ENCODE measurements at regions not wholly inside any gene's neighbourhood (a gene's known extent, or its start where the extent isn't known, plus 50 kb on each side); places are given as distances from the start of the nearest gene placed in this dataset.

DNA sequence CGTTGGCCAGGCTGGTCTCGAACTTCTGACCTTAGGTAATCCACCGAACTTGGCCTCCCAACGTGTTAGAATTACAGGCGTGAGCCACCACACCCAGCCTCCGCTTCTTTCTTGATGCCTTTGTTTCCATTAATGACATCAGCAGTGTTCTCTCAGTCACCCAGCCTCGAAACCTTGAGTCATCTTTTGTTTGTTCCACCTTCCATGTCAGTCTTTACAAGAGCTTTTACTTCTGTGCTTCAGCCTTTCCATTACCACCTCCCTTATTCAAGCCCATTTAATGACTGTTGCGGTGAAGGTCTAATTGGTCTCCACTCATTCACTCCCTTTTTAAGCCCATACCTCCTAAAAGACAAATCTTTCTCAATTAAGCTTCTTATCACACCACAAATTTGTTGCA, 146.6 kb upstream of the ADGRL2 start:
- H3K79me2 ChIP-seq (ENCODE audit: low read length): no peaks in the 10 kb centered on the region
- no peaks in the 10 kb centered on the region for H3K4me1 ChIP-seq (ENCODE audit: low read length)
- H3K4me3 ChIP-seq (ENCODE audit: low read length): no peak overlapping the region
- no peak overlapping the region for H2AFZ ChIP-seq (ENCODE audit: low read length)
- H3K27me3 ChIP-seq (replicated peaks; ENCODE audit: insufficient read depth, low read length): no peaks in the 10 kb centered on the region
- TF ChIP-seq EZH2 (optimal IDR thresholded peaks at IDR 0.05; ENCODE audit: low read depth, low read length) (no peak), EZH2phosphoT487 (IDR thresholded peaks at IDR 0.05; ENCODE audit: low read length) (no peak)
- TF ChIP-seq, protein P1, sequence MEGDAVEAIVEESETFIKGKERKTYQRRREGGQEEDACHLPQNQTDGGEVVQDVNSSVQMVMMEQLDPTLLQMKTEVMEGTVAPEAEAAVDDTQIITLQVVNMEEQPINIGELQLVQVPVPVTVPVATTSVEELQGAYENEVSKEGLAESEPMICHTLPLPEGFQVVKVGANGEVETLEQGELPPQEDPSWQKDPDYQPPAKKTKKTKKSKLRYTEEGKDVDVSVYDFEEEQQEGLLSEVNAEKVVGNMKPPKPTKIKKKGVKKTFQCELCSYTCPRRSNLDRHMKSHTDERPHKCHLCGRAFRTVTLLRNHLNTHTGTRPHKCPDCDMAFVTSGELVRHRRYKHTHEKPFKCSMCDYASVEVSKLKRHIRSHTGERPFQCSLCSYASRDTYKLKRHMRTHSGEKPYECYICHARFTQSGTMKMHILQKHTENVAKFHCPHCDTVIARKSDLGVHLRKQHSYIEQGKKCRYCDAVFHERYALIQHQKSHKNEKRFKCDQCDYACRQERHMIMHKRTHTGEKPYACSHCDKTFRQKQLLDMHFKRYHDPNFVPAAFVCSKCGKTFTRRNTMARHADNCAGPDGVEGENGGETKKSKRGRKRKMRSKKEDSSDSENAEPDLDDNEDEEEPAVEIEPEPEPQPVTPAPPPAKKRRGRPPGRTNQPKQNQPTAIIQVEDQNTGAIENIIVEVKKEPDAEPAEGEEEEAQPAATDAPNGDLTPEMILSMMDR (IDR thresholded peaks at IDR 0.05; ENCODE audit: low read length): no peak
- H3K9me2 ChIP-seq (replicated peaks; ENCODE audit: insufficient read depth, low read length): no peaks in the 10 kb centered on the region
- H3K36me3 ChIP-seq (replicated peaks; ENCODE audit: insufficient read depth, low read length): no peaks in the 10 kb centered on the region
- no peak for DNase-seq
- no peak overlapping the region for H3K9ac ChIP-seq (ENCODE audit: low read length)
- H3K4me2 ChIP-seq (ENCODE audit: low read depth, low read length): no peak overlapping the region
- no peaks in the 10 kb centered on the region for H3K9me3 ChIP-seq (replicated peaks; ENCODE audit: insufficient read depth, low read length)
- no peaks in the 10 kb centered on the region for H3F3A ChIP-seq (ENCODE audit: insufficient read depth, low read length)
- no peak overlapping the region for H3K27ac ChIP-seq (ENCODE audit: low read length)
- no peaks in the 10 kb centered on the region for H4K20me1 ChIP-seq (ENCODE audit: insufficient read depth, low read length)

DNA sequence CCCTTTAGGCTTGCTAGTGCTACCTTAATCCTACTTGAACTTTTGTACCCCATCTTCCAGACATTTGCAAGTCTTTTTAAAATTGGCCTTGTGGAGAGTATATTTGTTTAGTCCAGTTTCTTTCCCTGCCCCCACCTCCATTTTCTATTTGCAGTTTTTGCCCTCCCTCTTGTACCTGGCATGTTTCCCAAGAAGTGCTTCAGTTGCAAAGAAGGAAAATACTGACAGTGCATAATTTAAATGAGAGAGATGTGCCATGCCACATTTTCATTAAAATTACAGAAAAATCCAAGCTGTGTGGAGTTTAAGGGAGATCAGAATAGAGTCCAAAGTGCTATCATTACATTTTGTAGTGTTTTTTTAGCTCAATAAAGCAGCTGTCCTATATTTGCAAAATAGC, 150.0 kb upstream of the ADGRL2 start:
- no peaks in the 10 kb centered on the region for H3K9me3 ChIP-seq (replicated peaks; ENCODE audit: insufficient read depth, low read length)
- H3K9me2 ChIP-seq (replicated peaks; ENCODE audit: insufficient read depth, low read length): no peaks in the 10 kb centered on the region
- DNase-seq: no peak
- no peak overlapping the region for H2AFZ ChIP-seq (ENCODE audit: low read length)
- no peaks in the 10 kb centered on the region for H3F3A ChIP-seq (ENCODE audit: insufficient read depth, low read length)
- H3K27me3 ChIP-seq (replicated peaks; ENCODE audit: insufficient read depth, low read length): no peaks in the 10 kb centered on the region
- no peak overlapping the region for H3K4me3 ChIP-seq (ENCODE audit: low read length)
- no peak overlapping the region for H3K4me2 ChIP-seq (ENCODE audit: low read depth, low read length)
- no peaks in the 10 kb centered on the region for H3K4me1 ChIP-seq (ENCODE audit: low read length)
- H3K36me3 ChIP-seq (replicated peaks; ENCODE audit: insufficient read depth, low read length): no peaks in the 10 kb centered on the region
- no peak for TF ChIP-seq EZH2phosphoT487 (IDR thresholded peaks at IDR 0.05; ENCODE audit: low read length)
- TF ChIP-seq, protein P1 (IDR thresholded peaks at IDR 0.05; ENCODE audit: low read length): no peak
- TF ChIP-seq EZH2 (optimal IDR thresholded peaks at IDR 0.05; ENCODE audit: low read depth, low read length): no peak
- no peak overlapping the region for H3K9ac ChIP-seq (ENCODE audit: low read length)
- no peaks in the 10 kb centered on the region for H4K20me1 ChIP-seq (ENCODE audit: insufficient read depth, low read length)
- H3K79me2 ChIP-seq (ENCODE audit: low read length): no peaks in the 10 kb centered on the region
- no peak overlapping the region for H3K27ac ChIP-seq (ENCODE audit: low read length)

DNA sequence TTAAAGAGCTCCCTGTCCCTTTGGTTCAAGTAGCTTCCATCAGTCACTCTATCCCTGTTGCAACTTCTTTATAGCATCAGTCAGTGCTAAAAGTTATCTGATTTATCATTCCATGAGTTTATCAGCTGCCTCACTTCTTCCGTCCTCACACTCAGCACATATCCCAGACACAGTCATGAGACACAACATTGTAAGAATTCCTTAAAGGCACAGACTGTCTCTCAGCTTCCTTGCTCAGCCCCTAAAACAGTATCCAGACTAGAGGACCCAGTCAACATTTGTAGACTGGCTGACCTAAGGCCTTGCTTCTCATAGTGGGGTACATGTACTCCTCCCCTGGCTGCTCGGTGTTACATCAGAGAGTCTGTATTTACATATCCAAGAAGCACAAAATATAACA, 164.9 kb upstream of the ADGRL2 start:
- Histone ChIP-seq H3K27me3 (replicated peaks; ENCODE audit: insufficient read depth, low read length) (no peaks in the 10 kb centered on the region), H4K20me1 (ENCODE audit: insufficient read depth, low read length) (no peaks in the 10 kb centered on the region), H3K4me3 (ENCODE audit: low read length) (no peak overlapping the region), H3K4me2 (ENCODE audit: low read depth, low read length) (no peak overlapping the region), H3K27ac (ENCODE audit: low read length) (no peak overlapping the region), H3K79me2 (ENCODE audit: low read length) (no peaks in the 10 kb centered on the region), H3K9me3 (replicated peaks; ENCODE audit: insufficient read depth, low read length) (no peaks in the 10 kb centered on the region), H3K9me2 (replicated peaks; ENCODE audit: insufficient read depth, low read length) (no peaks in the 10 kb centered on the region), H3K9ac (ENCODE audit: low read length) (no peak overlapping the region), H3F3A (ENCODE audit: insufficient read depth, low read length) (no peaks in the 10 kb centered on the region), H2AFZ (ENCODE audit: low read length) (no peak overlapping the region), H3K4me1 (ENCODE audit: low read length) (no peaks in the 10 kb centered on the region), H3K36me3 (replicated peaks; ENCODE audit: insufficient read depth, low read length) (no peaks in the 10 kb centered on the region)
- DNase-seq: no peak
- TF ChIP-seq EZH2phosphoT487 (IDR thresholded peaks at IDR 0.05; ENCODE audit: low read length) (no peak), EZH2 (optimal IDR thresholded peaks at IDR 0.05; ENCODE audit: low read depth, low read length) (no peak)
- TF ChIP-seq, protein P1 (IDR thresholded peaks at IDR 0.05; ENCODE audit: low read length): no peak

Data from MM.1S (cell line).